IMR-90 (cell line): ENCODE measurements at regions not wholly inside any gene's neighbourhood (a gene's known extent, or its start where the extent isn't known, plus 50 kb on each side); places are given as distances from the start of the nearest gene placed in this dataset.

Experiments
- BHLHE40 ChIP-seq: fragments of 150-350 bp; IDR thresholded peaks from 2 replicates; pipeline ENCODE4 v1.6.1; 2016; ENCODE audit warnings: mild to moderate bottlenecking, low read depth, low read length
- CEBPB ChIP-seq: IDR thresholded peaks from 2 replicates; pipeline ENCODE4 v1.6.1; 2012; ENCODE audit warnings: low read depth, low read length, improper control_type of control experiment
- CTCF ChIP-seq: conservative IDR thresholded peaks from 2 replicates; pipeline ENCODE4 v1.5.1; 2012; ENCODE audit warnings: mild to moderate bottlenecking, low read depth, low read length, improper control_type of control experiment
- FOS ChIP-seq: fragments of 150-350 bp; IDR thresholded peaks from 2 replicates; pipeline ENCODE4 v1.6.1; 2016; ENCODE audit warnings: low read depth, low read length
- MAFK ChIP-seq: IDR thresholded peaks from 2 replicates; pipeline ENCODE4 v1.6.1; 2012; ENCODE audit warnings: low read depth, low read length, improper control_type of control experiment
- MAZ ChIP-seq: IDR thresholded peaks from 2 replicates; pipeline ENCODE4 v1.6.1; 2012; ENCODE audit warnings: low read depth, mild to moderate bottlenecking, low read length, improper control_type of control experiment, moderate library complexity, borderline replicate concordance
- MXI1 ChIP-seq: IDR thresholded peaks from 2 replicates; pipeline ENCODE4 v1.6.1; 2012; ENCODE audit warnings: low read depth, mild to moderate bottlenecking, low read length, moderate library complexity, borderline replicate concordance
- POLR2A ChIP-seq: IDR thresholded peaks from 2 replicates; pipeline ENCODE4 v1.6.1; 2012; ENCODE audit warnings: mild to moderate bottlenecking, low read depth, low read length
- RAD21 ChIP-seq: IDR thresholded peaks from 2 replicates; pipeline ENCODE4 v1.6.1; 2012; ENCODE audit warnings: low read length, improper control_type of control experiment
- RFX5 ChIP-seq: IDR thresholded peaks from 2 replicates; pipeline ENCODE4 v1.8.0; 2012; ENCODE audit warnings: low read depth, mild to moderate bottlenecking, low read length, moderate library complexity
- SMC3 ChIP-seq: fragments of 150-350 bp; IDR thresholded peaks from 2 replicates; pipeline ENCODE4 v1.6.1; 2016; ENCODE audit warnings: low read depth, mild to moderate bottlenecking, antibody characterized with exemption, low read length, moderate library complexity
- USF2 ChIP-seq: fragments of 150-350 bp; IDR thresholded peaks from 2 replicates; pipeline ENCODE4 v1.6.1; 2017; ENCODE audit warnings: mild to moderate bottlenecking, antibody characterized with exemption, low read length, low read depth

- TF ChIP-seq CTCF (no peak), POLR2A (no peak), MAZ (no peak), SMC3 (no peak), RFX5 (no peak), USF2 (no peak), MAFK (no peak), RAD21 (no peak), MXI1 (no peak), CEBPB (no peak), FOS (no peak), BHLHE40 (no peak)
Measured at GRCh38 chr13:70390968-70391367, 282.7 kb upstream of the KLHL1 start.
